ENCODE measurements at regions not wholly inside any gene's neighbourhood (a gene's known extent, or its start where the extent isn't known, plus 50 kb on each side); places are given as distances from the start of the nearest gene placed in this dataset.
A peak's percentile ranks its signal among the peaks of the same experiment; 100 is the strongest.

DNA sequence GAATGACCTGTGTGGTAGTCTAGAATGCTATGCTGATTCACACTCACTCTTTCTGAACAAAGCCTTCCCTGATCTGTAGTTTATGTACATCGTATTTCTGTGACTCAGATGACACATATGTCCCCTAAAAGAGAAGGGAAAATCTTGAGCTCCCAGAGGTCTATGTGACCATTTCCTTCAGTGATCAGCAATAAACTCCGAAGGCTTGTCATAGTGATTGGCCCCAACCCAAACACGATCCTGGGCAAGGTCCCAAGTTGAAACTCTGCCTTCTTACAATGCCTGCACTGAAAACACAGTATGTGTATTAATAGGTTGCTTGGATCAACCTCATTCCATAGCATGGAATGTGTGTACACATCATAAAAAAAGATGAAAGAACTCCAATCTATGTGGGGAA lies 685.8 kb downstream of the MAT2B start:
- 17 to 32% methylated on average over 3 of the region's 3 CpGs for WGBS, 2 donors (ENCODE audit: low coverage in 1 of 2)
- H3K36me3 ChIP-seq = no peaks in the 10 kb centered on the region
- no peaks in the 10 kb centered on the region for H3K27me3 ChIP-seq
- in situ Hi-C loops (cut with MboI; ENCODE audit: low pct_ligation_motif_present in 1 of 4, low pct_unique_long_range_greater_than_20kb in 1 of 4, low sequenced_read_pairs in 3 of 4) = no loop called here
- H3K4me1 ChIP-seq = peaks cover 0 to 11% (median 0%) of the 10 kb centered on the region in 4 donors
- TF ChIP-seq EP300 (IDR thresholded peaks at IDR 0.05; ENCODE audit: low read depth) = no peak
- TF ChIP-seq POLR2AphosphoS5 (IDR thresholded peaks at IDR 0.05) = no peak
- TF ChIP-seq, protein P1, sequence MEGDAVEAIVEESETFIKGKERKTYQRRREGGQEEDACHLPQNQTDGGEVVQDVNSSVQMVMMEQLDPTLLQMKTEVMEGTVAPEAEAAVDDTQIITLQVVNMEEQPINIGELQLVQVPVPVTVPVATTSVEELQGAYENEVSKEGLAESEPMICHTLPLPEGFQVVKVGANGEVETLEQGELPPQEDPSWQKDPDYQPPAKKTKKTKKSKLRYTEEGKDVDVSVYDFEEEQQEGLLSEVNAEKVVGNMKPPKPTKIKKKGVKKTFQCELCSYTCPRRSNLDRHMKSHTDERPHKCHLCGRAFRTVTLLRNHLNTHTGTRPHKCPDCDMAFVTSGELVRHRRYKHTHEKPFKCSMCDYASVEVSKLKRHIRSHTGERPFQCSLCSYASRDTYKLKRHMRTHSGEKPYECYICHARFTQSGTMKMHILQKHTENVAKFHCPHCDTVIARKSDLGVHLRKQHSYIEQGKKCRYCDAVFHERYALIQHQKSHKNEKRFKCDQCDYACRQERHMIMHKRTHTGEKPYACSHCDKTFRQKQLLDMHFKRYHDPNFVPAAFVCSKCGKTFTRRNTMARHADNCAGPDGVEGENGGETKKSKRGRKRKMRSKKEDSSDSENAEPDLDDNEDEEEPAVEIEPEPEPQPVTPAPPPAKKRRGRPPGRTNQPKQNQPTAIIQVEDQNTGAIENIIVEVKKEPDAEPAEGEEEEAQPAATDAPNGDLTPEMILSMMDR (IDR thresholded peaks at IDR 0.05) = no peak
- TF ChIP-seq POLR2A (IDR thresholded peaks at IDR 0.05) = no peak
- no peak overlapping the region for H3K4me3 ChIP-seq
- H3K27ac ChIP-seq = no peak overlapping the region
- H3K9me3 ChIP-seq = no peaks in the 10 kb centered on the region
- intact Hi-C loops (cut with DNase I; ENCODE audit: low total_unique reads) = no loop called here
- peak; percentile 66 for DNase-seq

DNA sequence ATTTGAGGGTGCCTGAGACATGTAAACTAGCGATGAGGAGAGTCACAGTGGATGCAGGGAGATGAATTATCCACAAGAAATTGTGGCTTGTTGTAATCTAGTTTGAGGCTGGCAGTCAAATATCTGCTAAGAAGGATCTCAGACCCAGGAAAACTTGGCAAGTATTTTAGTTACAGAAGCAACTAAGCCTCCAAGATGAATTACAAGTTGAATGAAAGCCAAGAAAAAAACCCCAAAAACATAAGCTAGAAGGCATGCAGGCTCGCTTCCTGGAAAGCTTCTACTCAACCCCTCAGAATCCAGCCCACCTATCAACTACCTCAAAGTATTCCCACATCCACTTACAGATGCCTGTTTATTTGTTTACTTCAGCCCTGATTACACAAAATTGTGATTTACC lies 696.9 kb downstream of the MAT2B start:
- in situ Hi-C loops (cut with MboI; ENCODE audit: low pct_ligation_motif_present in 1 of 4, low pct_unique_long_range_greater_than_20kb in 1 of 4, low sequenced_read_pairs in 3 of 4) (no loop called here), intact Hi-C loops (cut with DNase I; ENCODE audit: low total_unique reads) (loop anchor here (5.0 kb wide), 1 partner anchor 1610 kb away; no protein-coding TSS in a partner anchor)
- H3K36me3 ChIP-seq = no peaks in the 10 kb centered on the region
- DNase-seq = no peak
- no peaks in the 10 kb centered on the region for H3K9me3 ChIP-seq
- no peak overlapping the region for H3K4me3 ChIP-seq
- no peak overlapping the region for H3K27ac ChIP-seq
- 56 to 74% methylated on average over 1 to 2 of the region's 2 CpGs for WGBS, 2 donors (ENCODE audit: low coverage in 1 of 2)
- TF ChIP-seq EP300 (IDR thresholded peaks at IDR 0.05; ENCODE audit: low read depth) (no peak), POLR2AphosphoS5 (IDR thresholded peaks at IDR 0.05) (no peak), POLR2A (IDR thresholded peaks at IDR 0.05) (no peak)
- TF ChIP-seq, protein P1 (IDR thresholded peaks at IDR 0.05) = no peak
- no peaks in the 10 kb centered on the region for H3K27me3 ChIP-seq
- no peaks in the 10 kb centered on the region for H3K4me1 ChIP-seq

DNA sequence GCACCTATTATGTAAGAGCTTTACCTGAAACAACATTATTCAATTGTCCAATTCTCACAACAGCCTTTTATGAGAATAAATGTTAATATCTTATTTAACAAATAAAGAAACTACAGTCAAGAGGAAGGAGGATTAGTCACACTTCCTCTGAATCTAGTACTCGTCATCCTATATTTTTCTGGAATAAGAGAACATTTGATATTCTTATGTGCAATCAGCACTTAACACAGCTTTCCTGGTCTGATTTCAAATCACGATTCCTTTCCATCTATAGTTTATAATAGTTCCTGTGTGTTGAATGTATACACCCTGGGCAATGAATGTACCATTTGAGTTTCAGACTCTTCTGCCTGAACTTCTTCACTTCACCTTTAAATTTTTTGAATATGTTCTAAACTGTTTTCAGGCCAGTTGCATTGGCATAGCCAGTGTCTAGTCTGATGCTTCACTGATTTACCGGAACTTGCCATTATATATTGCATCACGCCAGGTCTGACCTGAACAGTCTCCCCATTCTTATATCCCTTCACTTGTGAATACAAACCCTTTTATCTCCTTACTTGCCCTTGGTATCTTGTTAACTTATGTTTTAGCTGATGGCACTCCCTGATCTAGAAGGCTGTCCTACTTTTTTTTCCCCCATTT lies 698.3 kb downstream of the MAT2B start:
- Histone ChIP-seq H3K36me3 (no peaks in the 10 kb centered on the region), H3K27ac (no peak overlapping the region), H3K27me3 (no peaks in the 10 kb centered on the region), H3K9me3 (no peaks in the 10 kb centered on the region), H3K4me1 (no peaks in the 10 kb centered on the region), H3K4me3 (no peak overlapping the region)
- TF ChIP-seq POLR2AphosphoS5 (IDR thresholded peaks at IDR 0.05) (no peak), POLR2A (IDR thresholded peaks at IDR 0.05) (no peak), EP300 (IDR thresholded peaks at IDR 0.05; ENCODE audit: low read depth) (no peak)
- TF ChIP-seq, protein P1 (IDR thresholded peaks at IDR 0.05) = no peak
- 79 to 80% methylated on average over 3 to 4 of the region's 4 CpGs for WGBS, 2 donors (ENCODE audit: low coverage in 1 of 2)
- no peak for DNase-seq
- in situ Hi-C loops (cut with MboI; ENCODE audit: low pct_ligation_motif_present in 1 of 4, low pct_unique_long_range_greater_than_20kb in 1 of 4, low sequenced_read_pairs in 3 of 4) (no loop called here), intact Hi-C loops (cut with DNase I; ENCODE audit: low total_unique reads) (loop anchor here (5.0 kb wide), 1 partner anchor 1609 kb away; no protein-coding TSS in a partner anchor)

DNA sequence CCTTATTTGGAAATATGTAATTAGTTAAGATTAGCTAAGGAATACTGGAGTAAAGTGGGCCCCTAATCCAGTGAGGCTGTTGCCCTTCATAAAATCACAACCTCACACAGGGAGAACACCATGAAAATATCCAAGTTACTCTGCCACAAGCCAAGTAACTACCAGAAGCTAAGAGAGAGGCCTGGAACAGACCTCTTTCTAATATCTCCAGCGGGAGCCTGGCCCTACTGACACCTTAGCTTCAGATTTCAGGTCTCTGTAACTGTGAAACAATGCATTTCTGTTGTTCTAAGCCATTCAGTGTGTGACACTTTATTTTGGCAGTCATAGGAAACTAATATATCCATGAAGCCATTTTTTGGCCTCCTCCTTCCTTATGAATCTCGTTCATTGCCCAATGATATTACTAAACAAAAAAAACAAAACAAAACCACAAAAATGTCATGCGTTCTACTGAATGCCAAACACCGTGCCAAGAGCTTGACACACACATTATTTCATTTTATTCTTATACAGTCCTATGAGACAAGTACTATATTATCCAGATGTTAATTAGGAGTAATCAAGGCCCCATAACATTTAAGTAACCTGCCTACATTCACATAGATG lies 699.0 kb downstream of the MAT2B start:
- in situ Hi-C loops (cut with MboI; ENCODE audit: low pct_ligation_motif_present in 1 of 4, low pct_unique_long_range_greater_than_20kb in 1 of 4, low sequenced_read_pairs in 3 of 4) (no loop called here), intact Hi-C loops (cut with DNase I; ENCODE audit: low total_unique reads) (loop anchor here (5.0 kb wide), 1 partner anchor 1608 kb away; no protein-coding TSS in a partner anchor)
- H3K9me3 ChIP-seq = no peaks in the 10 kb centered on the region
- no peaks in the 10 kb centered on the region for H3K36me3 ChIP-seq
- H3K4me1 ChIP-seq = no peaks in the 10 kb centered on the region
- DNase-seq = no peak
- no peaks in the 10 kb centered on the region for H3K27me3 ChIP-seq
- H3K4me3 ChIP-seq = no peak overlapping the region
- WGBS, 2 donors (ENCODE audit: low coverage in 1 of 2) = 68 to 80% methylated on average over 3 to 4 of the region's 4 CpGs
- TF ChIP-seq EP300 (IDR thresholded peaks at IDR 0.05; ENCODE audit: low read depth) (no peak), POLR2AphosphoS5 (IDR thresholded peaks at IDR 0.05) (no peak), POLR2A (IDR thresholded peaks at IDR 0.05) (no peak)
- TF ChIP-seq, protein P1 (IDR thresholded peaks at IDR 0.05) = no peak
- H3K27ac ChIP-seq = no peak overlapping the region

Data from transverse colon (tissue), 4 donors.